ENCODE measurements at regions not wholly inside any gene's neighbourhood (a gene's known extent, or its start where the extent isn't known, plus 50 kb on each side); places are given as distances from the start of the nearest gene placed in this dataset.

DNA sequence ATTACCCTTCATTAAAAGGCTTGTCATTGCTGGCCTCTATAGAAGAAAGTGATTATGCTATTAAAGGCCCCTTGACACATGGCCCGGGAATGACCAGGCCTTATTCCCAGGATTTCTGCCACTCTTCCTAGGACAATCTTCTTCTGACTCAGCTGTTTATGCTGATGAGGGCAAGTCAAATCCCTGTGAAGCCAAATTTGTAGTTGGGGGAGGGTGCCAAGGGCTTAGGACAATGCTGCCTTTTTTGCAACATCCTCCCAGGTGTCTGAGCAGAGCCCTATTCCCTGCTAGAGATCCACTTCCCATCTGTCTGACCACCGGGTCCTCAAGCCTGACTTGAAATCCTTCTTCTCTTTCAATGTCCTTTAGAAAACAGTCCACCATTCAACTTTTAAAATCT is 230.7 kb upstream of the SRRM4 start:
- TF ChIP-seq, protein P1, sequence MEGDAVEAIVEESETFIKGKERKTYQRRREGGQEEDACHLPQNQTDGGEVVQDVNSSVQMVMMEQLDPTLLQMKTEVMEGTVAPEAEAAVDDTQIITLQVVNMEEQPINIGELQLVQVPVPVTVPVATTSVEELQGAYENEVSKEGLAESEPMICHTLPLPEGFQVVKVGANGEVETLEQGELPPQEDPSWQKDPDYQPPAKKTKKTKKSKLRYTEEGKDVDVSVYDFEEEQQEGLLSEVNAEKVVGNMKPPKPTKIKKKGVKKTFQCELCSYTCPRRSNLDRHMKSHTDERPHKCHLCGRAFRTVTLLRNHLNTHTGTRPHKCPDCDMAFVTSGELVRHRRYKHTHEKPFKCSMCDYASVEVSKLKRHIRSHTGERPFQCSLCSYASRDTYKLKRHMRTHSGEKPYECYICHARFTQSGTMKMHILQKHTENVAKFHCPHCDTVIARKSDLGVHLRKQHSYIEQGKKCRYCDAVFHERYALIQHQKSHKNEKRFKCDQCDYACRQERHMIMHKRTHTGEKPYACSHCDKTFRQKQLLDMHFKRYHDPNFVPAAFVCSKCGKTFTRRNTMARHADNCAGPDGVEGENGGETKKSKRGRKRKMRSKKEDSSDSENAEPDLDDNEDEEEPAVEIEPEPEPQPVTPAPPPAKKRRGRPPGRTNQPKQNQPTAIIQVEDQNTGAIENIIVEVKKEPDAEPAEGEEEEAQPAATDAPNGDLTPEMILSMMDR (IDR thresholded peaks at IDR 0.05; ENCODE audit: extremely low read depth, missing control alignments) = no peak

GRCh38 chr12:118751355-118751754 is 230.0 kb upstream of the SRRM4 start:
- DNase-seq (ENCODE audit: low spot score) = no peak
- TF ChIP-seq, protein P1 (IDR thresholded peaks at IDR 0.05; ENCODE audit: extremely low read depth, missing control alignments) = no peak

More for the DNA sequence above, 230.7 kb upstream of the SRRM4 start:
- DNase-seq (ENCODE audit: low spot score) = no peak

- TF ChIP-seq, protein P1 (IDR thresholded peaks at IDR 0.05; ENCODE audit: extremely low read depth, missing control alignments) = no peak
- no peak for DNase-seq (ENCODE audit: low spot score)
These were observed 220.7 kb upstream of the SRRM4 start for GRCh38 chr12:118760623-118761022.

- TF ChIP-seq, protein P1 (IDR thresholded peaks at IDR 0.05; ENCODE audit: extremely low read depth, missing control alignments) = no peak
- no peak for DNase-seq (ENCODE audit: low spot score)
These were observed 218.1 kb upstream of the SRRM4 start for GRCh38 chr12:118763234-118763633.

DNA sequence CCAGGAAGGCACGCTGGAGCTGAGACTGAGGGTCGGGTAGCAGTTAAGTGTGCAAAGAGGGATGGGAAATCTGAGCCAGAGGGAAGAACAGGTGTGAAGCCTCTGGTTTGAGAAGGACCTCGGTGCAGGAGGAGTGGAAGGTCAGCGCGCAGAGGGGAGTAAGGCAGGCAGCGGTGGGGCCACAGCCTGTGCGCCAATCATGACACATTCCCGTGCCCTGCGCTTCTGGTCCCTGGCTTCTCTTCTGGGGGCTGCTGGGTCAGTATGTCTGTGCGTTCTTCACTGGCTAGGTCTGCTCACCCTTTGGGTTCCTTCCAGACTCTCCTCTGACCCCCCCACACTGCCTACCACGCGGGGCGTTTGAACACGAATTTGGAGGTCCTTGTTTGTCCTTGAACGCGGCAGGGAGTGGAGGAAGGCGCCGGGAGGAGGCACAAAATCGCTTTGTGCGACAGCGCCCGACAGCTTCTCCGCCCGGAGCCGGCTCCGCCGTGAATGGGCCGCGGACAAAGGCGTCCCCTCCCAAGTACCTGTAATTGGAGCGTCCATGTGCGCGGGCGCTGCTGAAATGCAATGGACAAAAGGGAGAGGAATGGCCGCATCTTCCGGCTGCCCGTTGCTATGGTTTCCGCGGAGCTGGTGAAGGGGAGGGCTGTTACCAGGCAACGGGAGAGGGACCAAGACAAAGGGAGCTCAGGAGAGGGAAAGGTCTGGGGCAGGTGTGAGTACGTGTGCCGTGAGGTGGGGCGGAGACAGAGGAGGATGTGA is 207.2 kb upstream of the SRRM4 start:
- no peak for DNase-seq (ENCODE audit: low spot score)
- TF ChIP-seq, protein P1 (IDR thresholded peaks at IDR 0.05; ENCODE audit: extremely low read depth, missing control alignments) = no peak

GRCh38 chr12:118777504-118777903 is 203.8 kb upstream of the SRRM4 start:
- TF ChIP-seq, protein P1 (IDR thresholded peaks at IDR 0.05; ENCODE audit: extremely low read depth, missing control alignments) = no peak
- DNase-seq (ENCODE audit: low spot score) = no peak

GRCh38 chr12:118778077-118778476 is 203.3 kb upstream of the SRRM4 start:
- TF ChIP-seq, protein P1 (IDR thresholded peaks at IDR 0.05; ENCODE audit: extremely low read depth, missing control alignments) = no peak
- DNase-seq (ENCODE audit: low spot score) = no peak

Measured in GM20000 (cell line).